ENCODE measurements at regions not wholly inside any gene's neighbourhood (a gene's known extent, or its start where the extent isn't known, plus 50 kb on each side); places are given as distances from the start of the nearest gene placed in this dataset.

- TF ChIP-seq ZFX (IDR thresholded peaks at IDR 0.05) (no peak), CTCF (conservative IDR thresholded peaks at IDR 0.05) (no peak)
- H3K27ac ChIP-seq, result no peak overlapping the region
Observed at GRCh38 chr1:37128091-37128490, 93.8 kb upstream of the GRIK3 start.

GRCh38 chr1:37130221-37130948, 96.1 kb upstream of the GRIK3 start:
- H3K27ac ChIP-seq, result no peak overlapping the region

GRCh38 chr1:37131281-37131680, 97.0 kb upstream of the GRIK3 start:
- H3K27ac ChIP-seq, result no peak overlapping the region
- no peak for TF ChIP-seq ZFX (IDR thresholded peaks at IDR 0.05)
- no peak for TF ChIP-seq CTCF (conservative IDR thresholded peaks at IDR 0.05)

More at GRCh38 chr1:37130221-37130948, 96.1 kb upstream of the GRIK3 start:
- no peak for TF ChIP-seq CTCF (conservative IDR thresholded peaks at IDR 0.05)
- TF ChIP-seq ZFX (IDR thresholded peaks at IDR 0.05), result no peak

GRCh38 chr1:37133276-37134145, 99.2 kb upstream of the GRIK3 start:
- TF ChIP-seq CTCF (conservative IDR thresholded peaks at IDR 0.05) (no peak), ZFX (IDR thresholded peaks at IDR 0.05) (no peak)
- no peak overlapping the region for H3K27ac ChIP-seq

DNA sequence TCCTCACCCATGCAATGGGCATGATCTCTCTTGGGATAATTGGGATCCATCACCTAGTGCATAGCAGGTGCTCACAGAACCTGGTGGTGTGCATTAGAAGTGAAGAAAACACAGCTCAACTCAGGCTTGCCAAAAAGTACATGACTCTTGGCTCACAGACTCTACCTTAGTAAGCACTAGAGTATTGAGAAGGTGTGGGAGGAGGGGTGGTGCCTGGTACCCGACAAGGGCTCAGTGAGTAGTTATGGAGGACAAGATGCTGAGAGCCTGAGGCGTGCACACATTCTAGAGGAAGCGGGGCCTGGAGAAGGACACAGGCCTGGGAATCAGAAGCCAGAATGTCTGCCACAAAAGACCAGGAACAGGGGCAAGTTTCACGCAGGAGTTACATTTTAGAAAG, 100.3 kb upstream of the GRIK3 start:
- H3K27ac ChIP-seq, result no peak overlapping the region

GRCh38 chr1:37135032-37135431, 100.7 kb upstream of the GRIK3 start:
- TF ChIP-seq CTCF (conservative IDR thresholded peaks at IDR 0.05) (no peak), ZFX (IDR thresholded peaks at IDR 0.05) (no peak)
- no peak overlapping the region for H3K27ac ChIP-seq

More for the DNA sequence above, 100.3 kb upstream of the GRIK3 start:
- no peak for TF ChIP-seq ZFX (IDR thresholded peaks at IDR 0.05)
- no peak for TF ChIP-seq CTCF (conservative IDR thresholded peaks at IDR 0.05)

DNA sequence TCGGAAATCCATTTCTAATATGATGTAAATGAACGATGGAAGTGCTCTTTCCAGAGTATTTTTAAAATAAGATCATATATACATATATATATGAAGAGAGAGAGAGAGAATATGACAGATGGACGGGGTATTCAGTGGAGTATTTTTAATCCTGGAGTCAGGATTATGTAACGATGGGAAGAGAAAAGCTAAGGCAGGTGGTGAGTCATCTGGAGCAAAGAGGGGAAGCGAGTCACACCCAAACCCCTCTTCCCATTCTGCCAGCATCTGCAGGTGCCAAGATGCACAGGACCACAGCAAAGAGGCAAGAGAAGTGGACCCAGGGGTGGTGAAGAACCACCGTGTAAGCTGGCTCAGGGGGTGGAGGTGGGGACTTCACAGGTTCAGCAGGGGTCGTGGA, 102.7 kb upstream of the GRIK3 start:
- TF ChIP-seq ZFX (IDR thresholded peaks at IDR 0.05) (no peak), CTCF (conservative IDR thresholded peaks at IDR 0.05) (no peak)
- H3K27ac ChIP-seq, result no peak overlapping the region
